ENCODE measurements at regions not wholly inside any gene's neighbourhood (a gene's known extent, or its start where the extent isn't known, plus 50 kb on each side); places are given as distances from the start of the nearest gene placed in this dataset.

DNA sequence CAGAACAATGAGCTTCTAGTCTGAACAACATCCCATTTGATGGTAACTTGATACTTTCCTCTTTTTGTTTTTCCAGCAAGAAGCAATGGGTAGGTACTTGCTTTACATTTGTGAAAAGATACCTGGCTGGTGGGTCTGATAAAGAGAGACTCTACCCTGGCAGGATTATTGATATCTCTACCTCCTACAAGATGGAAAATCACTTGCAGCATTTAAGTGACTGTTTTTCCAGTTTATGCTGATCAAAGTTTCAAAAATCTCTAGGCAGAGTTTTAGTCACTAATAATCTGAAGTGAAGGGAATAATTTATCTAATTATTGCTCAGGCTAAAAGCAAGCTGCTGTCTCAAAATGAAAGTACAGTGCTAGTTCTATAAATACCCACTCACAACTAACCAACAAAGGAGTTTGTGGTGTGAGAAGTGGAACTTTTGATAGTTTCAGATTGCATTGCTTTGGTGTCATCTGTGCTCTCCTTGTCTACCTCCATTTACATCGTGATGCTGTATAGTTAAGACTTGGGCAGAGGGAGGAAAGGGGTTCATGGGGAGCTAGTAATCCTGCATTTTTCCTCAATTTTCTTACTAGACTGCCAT, 86.0 kb upstream of the ANKRD1 start:
- Mint-ChIP-seq H3K4me3 (no peak overlapping the region), H3K27me3 (peaks cover 6% of the 10 kb centered on the region), H3K4me1 (ENCODE audit: low read depth) (peaks cover 41% of the 10 kb centered on the region), H3K9me3 (peaks cover 6% of the 10 kb centered on the region), H3K36me3 (ENCODE audit: low read depth) (no peaks in the 10 kb centered on the region), H3K27ac (peak overlapping the region; percentile 20)
- intact Hi-C loops (cut with micrococcal nuclease), result loop anchor here (2.0 to 5.0 kb wide), 3 partner anchors 90 to 244 kb away; no protein-coding TSS in a partner anchor
- ChIA-PET CTCF (interaction anchor here (0.6 to 9.3 kb wide), 61 partner anchors 12 to 629 kb away, joined by 3 to 184 read pairs (median 4); partner anchors contain the start of gene PCGF5), POLR2A (interaction anchor here (0.5 to 1.8 kb wide), 8 partner anchors 32 to 402 kb away, joined by 3 to 11 read pairs (median 3); partner anchors contain the start of gene PCGF5)
- DNase-seq (no peak), ATAC-seq (peak; percentile 76)
- TF ChIP-seq CTCF (IDR thresholded peaks at IDR 0.05), result no peak

DNA sequence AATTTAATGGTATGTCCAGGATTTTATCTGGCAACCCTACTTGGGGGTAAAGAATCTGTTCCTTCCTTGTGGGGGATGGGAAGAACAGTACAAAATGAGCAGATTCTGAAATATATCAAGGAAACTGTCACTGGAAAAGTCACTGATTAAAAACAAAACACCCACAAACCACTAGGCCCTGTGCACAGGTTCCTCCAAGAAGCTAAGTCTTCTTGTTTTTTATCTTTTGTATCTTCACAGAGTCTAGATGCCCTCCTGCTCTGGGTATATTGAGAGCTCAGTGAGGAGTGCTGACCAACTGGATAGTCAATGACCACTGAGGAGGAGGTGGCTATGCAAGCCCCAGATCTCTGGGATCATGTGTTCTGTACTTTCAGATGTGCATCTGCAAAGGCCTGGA, 86.8 kb upstream of the ANKRD1 start:
- intact Hi-C loops (cut with micrococcal nuclease), result loop anchor here (2.0 to 5.0 kb wide), 3 partner anchors 90 to 243 kb away; no protein-coding TSS in a partner anchor
- ChIA-PET POLR2A (interaction anchor here (1.2 to 1.8 kb wide), 2 partner anchors 107 to 155 kb away, joined by 3 to 4 read pairs; no protein-coding TSS in a partner anchor), CTCF (interaction anchor here (1.0 to 9.3 kb wide), 15 partner anchors 12 to 290 kb away, joined by 3 to 184 read pairs (median 8); no protein-coding TSS in a partner anchor)
- H3K36me3 Mint-ChIP-seq (ENCODE audit: low read depth), result no peaks in the 10 kb centered on the region
- DNase-seq (no peak), ATAC-seq (peak; percentile 14)
- H3K27me3 Mint-ChIP-seq, result peaks cover 6% of the 10 kb centered on the region
- peaks cover 41% of the 10 kb centered on the region for H3K4me1 Mint-ChIP-seq (ENCODE audit: low read depth)
- H3K27ac Mint-ChIP-seq, result no peak overlapping the region
- no peak overlapping the region for H3K4me3 Mint-ChIP-seq
- TF ChIP-seq CTCF (IDR thresholded peaks at IDR 0.05), result no peak
- peaks cover 6% of the 10 kb centered on the region for H3K9me3 Mint-ChIP-seq

DNA sequence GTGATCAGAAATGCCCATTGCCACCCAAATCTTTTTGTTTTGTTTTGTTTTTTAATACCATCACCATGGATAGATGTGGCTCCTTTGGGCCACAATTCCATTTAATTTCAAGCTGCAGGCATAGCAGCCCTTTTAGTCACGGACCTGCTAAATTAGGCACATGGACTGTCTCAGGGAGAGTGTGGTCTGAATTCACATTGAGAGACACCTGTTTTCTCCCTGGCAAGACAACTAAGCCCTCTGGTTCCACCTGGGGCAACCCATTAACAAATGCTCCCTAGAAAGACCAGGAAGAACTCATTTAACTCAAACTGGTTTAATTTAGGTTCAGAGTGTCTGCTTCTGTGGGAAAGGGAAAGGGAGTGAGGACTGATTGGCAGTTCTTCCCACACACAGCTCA, 88.2 kb upstream of the ANKRD1 start:
- no peaks in the 10 kb centered on the region for H3K36me3 Mint-ChIP-seq (ENCODE audit: low read depth)
- CTCF ChIA-PET, result interaction anchor here (9.3 kb wide), 1 partner anchor 241 kb away, joined by 184 read pairs; no protein-coding TSS in a partner anchor
- H3K27me3 Mint-ChIP-seq, result peaks cover 6% of the 10 kb centered on the region
- H3K4me1 Mint-ChIP-seq (ENCODE audit: low read depth), result peaks cover 41% of the 10 kb centered on the region
- no peak for ATAC-seq
- intact Hi-C loops (cut with micrococcal nuclease), result loop anchor here (5.0 kb wide), 1 partner anchor 88 kb away; no protein-coding TSS in a partner anchor
- no peak overlapping the region for H3K4me3 Mint-ChIP-seq
- no peak for DNase-seq
- POLR2A ChIA-PET, result no interaction called here
- peaks cover 6% of the 10 kb centered on the region for H3K9me3 Mint-ChIP-seq
- H3K27ac Mint-ChIP-seq, result no peak overlapping the region
- TF ChIP-seq CTCF (IDR thresholded peaks at IDR 0.05), result no peak

- Mint-ChIP-seq H3K9me3 (no peaks in the 10 kb centered on the region), H3K36me3 (ENCODE audit: low read depth) (no peaks in the 10 kb centered on the region), H3K27me3 (peaks cover 6% of the 10 kb centered on the region), H3K4me3 (no peak overlapping the region), H3K4me1 (ENCODE audit: low read depth) (peaks cover 27% of the 10 kb centered on the region), H3K27ac (no peak overlapping the region)
- POLR2A ChIA-PET, result no interaction called here
- intact Hi-C loops (cut with micrococcal nuclease), result no loop called here
- DNase-seq (no peak), ATAC-seq (no peak)
- no peak for TF ChIP-seq CTCF (IDR thresholded peaks at IDR 0.05)
- CTCF ChIA-PET, result interaction anchor here (0.6 to 9.3 kb wide), 3 partner anchors 8 to 288 kb away, joined by 5 to 184 read pairs (median 5); no protein-coding TSS in a partner anchor
These were observed 90.1 kb upstream of the ANKRD1 start for GRCh38 chr10:91010952-91011351.

GRCh38 chr10:91012502-91012901, 91.6 kb upstream of the ANKRD1 start:
- ATAC-seq (no peak), DNase-seq (no peak)
- CTCF ChIA-PET, result interaction anchor here (0.7 to 1.6 kb wide), 3 partner anchors 101 to 249 kb away, joined by 3 to 5 read pairs (median 4); no protein-coding TSS in a partner anchor
- Mint-ChIP-seq H3K27ac (no peak overlapping the region), H3K27me3 (peaks cover 6% of the 10 kb centered on the region), H3K4me3 (no peak overlapping the region), H3K9me3 (no peaks in the 10 kb centered on the region), H3K36me3 (ENCODE audit: low read depth) (no peaks in the 10 kb centered on the region), H3K4me1 (ENCODE audit: low read depth) (peaks cover 12% of the 10 kb centered on the region)
- POLR2A ChIA-PET, result interaction anchor here (1.3 to 1.4 kb wide), 2 partner anchors 18 to 22 kb away, joined by 3 read pairs; no protein-coding TSS in a partner anchor
- intact Hi-C loops (cut with micrococcal nuclease), result no loop called here
- no peak for TF ChIP-seq CTCF (IDR thresholded peaks at IDR 0.05)
